ENCODE measurements at regions not wholly inside any gene's neighbourhood (a gene's known extent, or its start where the extent isn't known, plus 50 kb on each side); places are given as distances from the start of the nearest gene placed in this dataset.
"Not testable (repeated sequence)": the region's sequence is repeated elsewhere in the genome, so short reads cannot be mapped to it uniquely, and the experiment has no call there.

DNA sequence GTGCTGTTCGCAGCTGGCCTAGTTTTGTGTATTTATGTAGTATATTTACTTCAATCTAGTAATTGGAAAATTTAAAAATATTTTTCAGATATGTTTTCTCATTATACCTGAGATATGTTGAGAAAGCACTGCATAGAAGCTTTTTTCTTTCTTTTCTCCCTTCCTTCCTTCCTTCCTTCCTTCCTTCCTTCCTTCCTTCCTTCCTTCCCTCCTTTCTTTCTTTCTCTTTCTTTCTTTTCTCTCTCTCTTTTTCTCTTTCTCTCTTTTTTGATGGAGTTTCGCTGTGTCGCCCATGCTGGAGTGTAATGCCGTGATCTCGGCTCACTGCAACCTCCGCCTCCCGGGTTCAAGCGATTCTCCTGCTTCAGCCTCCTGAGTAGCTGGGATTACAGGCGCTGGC is 83.3 kb upstream of the ZNF92 start:
- not testable (repeated sequence) for TF ChIP-seq EZH2 (IDR thresholded peaks at IDR 0.05; ENCODE audit: low read length, missing control alignments)
- TF ChIP-seq, protein P1, sequence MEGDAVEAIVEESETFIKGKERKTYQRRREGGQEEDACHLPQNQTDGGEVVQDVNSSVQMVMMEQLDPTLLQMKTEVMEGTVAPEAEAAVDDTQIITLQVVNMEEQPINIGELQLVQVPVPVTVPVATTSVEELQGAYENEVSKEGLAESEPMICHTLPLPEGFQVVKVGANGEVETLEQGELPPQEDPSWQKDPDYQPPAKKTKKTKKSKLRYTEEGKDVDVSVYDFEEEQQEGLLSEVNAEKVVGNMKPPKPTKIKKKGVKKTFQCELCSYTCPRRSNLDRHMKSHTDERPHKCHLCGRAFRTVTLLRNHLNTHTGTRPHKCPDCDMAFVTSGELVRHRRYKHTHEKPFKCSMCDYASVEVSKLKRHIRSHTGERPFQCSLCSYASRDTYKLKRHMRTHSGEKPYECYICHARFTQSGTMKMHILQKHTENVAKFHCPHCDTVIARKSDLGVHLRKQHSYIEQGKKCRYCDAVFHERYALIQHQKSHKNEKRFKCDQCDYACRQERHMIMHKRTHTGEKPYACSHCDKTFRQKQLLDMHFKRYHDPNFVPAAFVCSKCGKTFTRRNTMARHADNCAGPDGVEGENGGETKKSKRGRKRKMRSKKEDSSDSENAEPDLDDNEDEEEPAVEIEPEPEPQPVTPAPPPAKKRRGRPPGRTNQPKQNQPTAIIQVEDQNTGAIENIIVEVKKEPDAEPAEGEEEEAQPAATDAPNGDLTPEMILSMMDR (conservative IDR thresholded peaks at IDR 0.05 in 1 of 2, IDR thresholded peaks at IDR 0.05 in 1 of 2; ENCODE audit: low read depth in 1 of 2, low read length in 2 of 2): not testable (repeated sequence)
